NCI-H1417 treated with DMSO at 0.1 percent for 48 hours (cell line): ENCODE measurements at regions not wholly inside any gene's neighbourhood (a gene's known extent, or its start where the extent isn't known, plus 50 kb on each side); places are given as distances from the start of the nearest gene placed in this dataset.

Source experiments
- DNase-seq: peaks from one replicate; lab custom pipeline; 2025; lab: John Stamatoyannopoulos, UW

- no peak for DNase-seq
These were observed 1668.2 kb upstream of the SLC39A10 start for GRCh38 chr2:193988784-193989183.

GRCh38 chr2:193985272-193985671 lies 1671.8 kb upstream of the SLC39A10 start:
- DNase-seq, result no peak

- DNase-seq, result no peak
These were observed 1676.4 kb upstream of the SLC39A10 start for GRCh38 chr2:193980599-193980998.

GRCh38 chr2:193973781-193974180 lies 1683.2 kb upstream of the SLC39A10 start:
- no peak for DNase-seq

GRCh38 chr2:193966590-193966989 lies 1690.4 kb upstream of the SLC39A10 start:
- no peak for DNase-seq

GRCh38 chr2:193965263-193965662 lies 1691.8 kb upstream of the SLC39A10 start:
- DNase-seq, result no peak

- DNase-seq, result no peak
These were observed 1693.4 kb upstream of the SLC39A10 start for GRCh38 chr2:193963472-193964119.

GRCh38 chr2:193946806-193947205 lies 1710.2 kb upstream of the SLC39A10 start:
- no peak for DNase-seq

GRCh38 chr2:193943406-193943960 lies 1713.5 kb upstream of the SLC39A10 start:
- DNase-seq, result no peak

GRCh38 chr2:193935114-193935513 lies 1721.9 kb upstream of the SLC39A10 start:
- DNase-seq, result no peak

GRCh38 chr2:193929131-193929530 lies 1727.9 kb upstream of the SLC39A10 start:
- no peak for DNase-seq

GRCh38 chr2:193907561-193907960 lies 1712.8 kb upstream of the TMEFF2 start:
- DNase-seq, result no peak

GRCh38 chr2:193900292-193900691 lies 1705.6 kb upstream of the TMEFF2 start:
- DNase-seq, result no peak

GRCh38 chr2:193895226-193895625 lies 1700.5 kb upstream of the TMEFF2 start:
- DNase-seq, result no peak

GRCh38 chr2:193894081-193894480 lies 1699.3 kb upstream of the TMEFF2 start:
- DNase-seq, result no peak

GRCh38 chr2:193891023-193891422 lies 1696.3 kb upstream of the TMEFF2 start:
- DNase-seq, result no peak

- DNase-seq, result no peak
These were observed 1690.7 kb upstream of the TMEFF2 start for GRCh38 chr2:193885419-193885818.

- no peak for DNase-seq
These were observed 1689.1 kb upstream of the TMEFF2 start for GRCh38 chr2:193883820-193884219.

- no peak for DNase-seq
These were observed 1682.2 kb upstream of the TMEFF2 start for GRCh38 chr2:193876980-193877379.

GRCh38 chr2:193869564-193869963 lies 1674.8 kb upstream of the TMEFF2 start:
- no peak for DNase-seq

- no peak for DNase-seq
These were observed 1674.1 kb upstream of the TMEFF2 start for GRCh38 chr2:193868833-193869232.

GRCh38 chr2:193868132-193868531 lies 1673.4 kb upstream of the TMEFF2 start:
- no peak for DNase-seq

- DNase-seq, result no peak
These were observed 1672.7 kb upstream of the TMEFF2 start for GRCh38 chr2:193867454-193867853.

- DNase-seq, result no peak
These were observed 1666.8 kb upstream of the TMEFF2 start for GRCh38 chr2:193861557-193861956.
